Body of pancreas (tissue), 4 donors: ENCODE measurements at regions not wholly inside any gene's neighbourhood (a gene's known extent, or its start where the extent isn't known, plus 50 kb on each side); places are given as distances from the start of the nearest gene placed in this dataset.

Experiments used
- ATAC-seq: fragments of 150-250 bp; one replicate; pipeline ENCODE4 v1.9.1; 2016
- DNase-seq, 4 donors: peaks; one replicate each; pipeline ENCODE4 v3.0.0-alpha.2; 2019
- H3K27ac ChIP-seq, 4 donors: fragments of 200-600 bp; sonication (generic); 1 replicate in 3 of 4; 2 replicates in 1 of 4; pipeline versions ENCODE4 v1.5.1 to v1.6.1; 2016 to 2019; ENCODE audit warnings: mild to moderate bottlenecking in 1 of 4, mixed read lengths in 1 of 4, moderate library complexity in 1 of 4
- H3K27me3 ChIP-seq, 2 donors: fragments of 200-600 bp; sonication (generic); one replicate each; pipeline ENCODE4 v1.6.0; 2016; ENCODE audit warnings: mild to moderate bottlenecking in 1 of 2
- H3K36me3 ChIP-seq, 2 donors: fragments of 200-600 bp; sonication (generic); replicated peaks in 1 of 2; 2 replicates each; pipeline ENCODE4 v1.5.1; 2016; ENCODE audit warnings: low read depth in 2 of 2; ENCODE audit not compliant: insufficient read depth in 1 of 2
- H3K4me1 ChIP-seq: fragments of 200-600 bp; sonication (generic); one replicate; pipeline ENCODE4 v1.6.0; 2016
- H3K4me3 ChIP-seq, 2 donors: fragments of 200-600 bp; sonication (generic); 1 replicate in 1 of 2; 2 replicates in 1 of 2; pipeline ENCODE4 v1.5.1; 2016 to 2019
- H3K9me3 ChIP-seq, 3 donors: fragments of 200-600 bp; sonication (generic); 1 replicate in 2 of 3; 2 replicates in 1 of 3; pipeline ENCODE4 v1.5.1; 2016
- CTCF ChIP-seq, 7 experiments: fragments of 450-650 bp in 4 of 7; fragments of 200-600 bp in 3 of 7; sonication (generic) in 3 of 7; IDR thresholded peaks; one replicate each; pipeline ENCODE4 v1.5.1; 2016 to 2019; ENCODE audit warnings: antibody characterized with exemption in 7 of 7
- POLR2A ChIP-seq, 3 donors: fragments of 450-650 bp; IDR thresholded peaks; one replicate each; pipeline ENCODE4 v1.6.1; 2016; ENCODE audit warnings: antibody characterized with exemption in 3 of 3, mild to moderate bottlenecking in 2 of 3
- WGBS, 2 donors: methylation state at CpG; one replicate each; pipeline ENCODE4 v1.1.5; 2017; 5-methylcytosine and 5-hydroxymethylcytosine counted together
- intact Hi-C: fragments of 100-400 bp; cut with DNase I; formaldehyde crosslinking; loops from one replicate; pipeline ENCODE4 v1.15.1; 2023

GRCh38 chr2:183349091-183349490 lies 224.8 kb downstream of the NUP35 start:
- ATAC-seq (no peak), DNase-seq (no peak)
- 82 to 84% methylated on average over 7 of the region's 7 CpGs for WGBS, 2 donors
- TF ChIP-seq POLR2A (IDR thresholded peaks at IDR 0.05): no peak
- TF ChIP-seq CTCF (IDR thresholded peaks at IDR 0.05): no peak
- Histone ChIP-seq H3K36me3 (no peaks in the 10 kb centered on the region), H3K9me3 (no peaks in the 10 kb centered on the region), H3K27me3 (no peaks in the 10 kb centered on the region), H3K4me3 (no peak overlapping the region), H3K4me1 (no peaks in the 10 kb centered on the region), H3K27ac (no peak overlapping the region)
- intact Hi-C loops: no loop called here

DNA sequence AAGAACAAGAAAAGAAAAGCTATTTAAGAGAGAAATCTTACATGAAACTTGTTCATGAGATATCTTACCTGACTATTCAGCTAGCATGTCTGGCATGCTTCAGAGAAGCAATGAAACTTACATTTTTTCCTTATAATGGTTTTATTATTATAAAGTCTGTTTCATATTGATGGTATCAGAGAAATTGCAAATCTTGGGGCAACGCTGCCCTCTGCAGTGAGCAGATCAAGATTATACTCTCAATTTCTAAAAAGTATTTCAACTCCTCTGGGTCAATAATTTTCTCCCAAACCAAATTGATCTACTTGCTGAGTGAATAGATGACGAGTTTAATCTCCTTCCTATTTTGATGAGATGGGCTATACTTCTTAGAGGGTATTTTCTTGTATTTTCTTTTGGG lies 235.6 kb downstream of the NUP35 start:
- no peak for TF ChIP-seq CTCF (IDR thresholded peaks at IDR 0.05)
- no peak for TF ChIP-seq POLR2A (IDR thresholded peaks at IDR 0.05)
- DNase-seq (no peak), ATAC-seq (no peak)
- Histone ChIP-seq H3K27me3 (no peaks in the 10 kb centered on the region), H3K36me3 (no peaks in the 10 kb centered on the region), H3K27ac (no peak overlapping the region), H3K4me1 (no peaks in the 10 kb centered on the region), H3K9me3 (no peaks in the 10 kb centered on the region), H3K4me3 (no peak overlapping the region)
- intact Hi-C loops: no loop called here
- 77 to 80% methylated on average over 2 of the region's 2 CpGs for WGBS, 2 donors

DNA sequence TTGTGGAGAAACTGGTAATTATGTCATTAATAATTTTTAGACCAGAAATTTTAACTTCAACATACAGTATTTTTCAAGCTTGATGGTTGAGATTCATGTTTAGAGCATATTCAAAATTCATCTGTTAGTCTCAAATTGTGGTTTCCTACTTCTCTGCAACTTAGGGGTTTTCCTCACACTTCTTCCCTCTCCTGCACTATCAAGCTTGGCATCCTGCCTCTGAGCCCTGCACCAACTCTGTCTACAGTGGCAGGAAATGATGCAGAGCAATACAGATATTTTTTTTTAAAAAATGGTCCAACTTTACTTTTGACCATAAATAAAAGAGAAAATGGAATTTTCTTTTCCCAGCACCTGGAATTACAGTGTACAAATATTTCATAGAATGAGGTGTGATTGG lies 247.3 kb downstream of the NUP35 start:
- no peaks in the 10 kb centered on the region for H3K9me3 ChIP-seq
- intact Hi-C loops: no loop called here
- ATAC-seq: no peak
- H3K36me3 ChIP-seq: no peaks in the 10 kb centered on the region
- no peaks in the 10 kb centered on the region for H3K4me1 ChIP-seq
- no peaks in the 10 kb centered on the region for H3K27me3 ChIP-seq
- no peak overlapping the region for H3K4me3 ChIP-seq
- no peak for DNase-seq
- no peak overlapping the region for H3K27ac ChIP-seq
- TF ChIP-seq CTCF (IDR thresholded peaks at IDR 0.05): no peak
- no peak for TF ChIP-seq POLR2A (IDR thresholded peaks at IDR 0.05)

DNA sequence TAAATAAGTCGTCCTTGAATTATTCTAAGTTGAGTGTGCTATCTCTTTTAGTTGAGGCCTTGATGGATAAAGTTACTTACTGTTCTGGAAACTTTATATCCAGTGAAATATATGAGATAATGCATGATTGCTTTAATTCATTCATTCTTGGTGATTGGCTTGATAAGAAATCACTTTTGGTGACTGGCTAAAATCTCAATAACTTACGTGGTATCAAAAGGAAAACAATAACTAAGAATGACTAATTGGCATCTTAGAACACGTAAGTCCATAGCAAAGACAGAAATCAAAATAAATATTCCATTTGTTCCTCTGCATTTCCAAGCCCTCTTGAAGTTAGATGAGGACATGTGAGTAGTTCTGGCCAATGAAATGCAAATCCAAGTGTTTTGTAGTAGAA lies 251.6 kb downstream of the NUP35 start:
- Histone ChIP-seq H3K4me1 (no peaks in the 10 kb centered on the region), H3K9me3 (no peaks in the 10 kb centered on the region), H3K4me3 (no peak overlapping the region), H3K27ac (no peak overlapping the region), H3K36me3 (no peaks in the 10 kb centered on the region), H3K27me3 (no peaks in the 10 kb centered on the region)
- DNase-seq (no peak), ATAC-seq (no peak)
- WGBS, 2 donors: 77 to 79% methylated on average over 3 of the region's 3 CpGs
- intact Hi-C loops: no loop called here
- TF ChIP-seq POLR2A (IDR thresholded peaks at IDR 0.05): no peak
- no peak for TF ChIP-seq CTCF (IDR thresholded peaks at IDR 0.05)

DNA sequence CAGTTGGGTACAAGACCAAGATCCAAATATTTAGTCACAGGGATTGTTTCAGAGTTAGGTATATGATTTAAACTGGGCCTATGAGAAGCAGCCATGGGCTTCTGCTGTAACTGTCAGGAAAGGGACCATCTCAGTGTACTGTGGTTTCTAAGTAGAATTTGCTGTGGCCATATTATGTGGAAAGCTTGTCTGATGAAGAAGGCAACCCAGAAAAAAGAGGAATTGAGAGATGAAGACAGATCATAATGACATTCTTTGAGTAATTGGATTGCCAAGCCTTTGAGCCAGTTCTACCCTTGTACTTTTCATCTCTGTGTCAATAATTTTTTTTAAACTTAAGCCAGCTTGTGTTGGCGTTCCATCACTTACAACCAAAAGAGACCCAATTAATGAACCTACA lies 259.6 kb downstream of the NUP35 start:
- Histone ChIP-seq H3K4me1 (no peaks in the 10 kb centered on the region), H3K27me3 (no peaks in the 10 kb centered on the region), H3K9me3 (peaks cover 0 to 7% (median 0%) of the 10 kb centered on the region in 3 donors), H3K36me3 (no peaks in the 10 kb centered on the region), H3K27ac (no peak overlapping the region), H3K4me3 (no peak overlapping the region)
- ATAC-seq (no peak), DNase-seq (no peak)
- intact Hi-C loops: no loop called here
- 90 to 95% methylated on average over 1 of the region's 1 CpG for WGBS, 2 donors
- no peak for TF ChIP-seq POLR2A (IDR thresholded peaks at IDR 0.05)
- TF ChIP-seq CTCF (IDR thresholded peaks at IDR 0.05): no peak
